Tibial artery (tissue), 4 donors: ENCODE measurements at regions not wholly inside any gene's neighbourhood (a gene's known extent, or its start where the extent isn't known, plus 50 kb on each side); places are given as distances from the start of the nearest gene placed in this dataset.

Experiments
- DNase-seq, 2 donors: peaks; one replicate each; pipeline ENCODE4 v3.0.0-alpha.2; 2019
- H3K27ac ChIP-seq, 2 donors: fragments of 200-600 bp; sonication (generic) in 1 of 2; 1 replicate in 1 of 2; 2 replicates in 1 of 2; pipeline ENCODE4 v1.5.1; 2018 to 2019; ENCODE audit warnings: mild to moderate bottlenecking in 1 of 2
- H3K27me3 ChIP-seq, 2 donors: fragments of 200-600 bp; sonication (generic) in 1 of 2; one replicate each; pipeline versions ENCODE4 v1.5.1 to v1.6.0; 2016 to 2019
- H3K36me3 ChIP-seq, 3 donors: fragments of 200-600 bp; sonication (generic) in 2 of 3; one replicate each; pipeline ENCODE4 v1.5.1; 2016 to 2019; ENCODE audit warnings: mild to moderate bottlenecking in 2 of 3
- H3K4me1 ChIP-seq, 4 donors: fragments of 200-600 bp; sonication (generic) in 2 of 4; 1 replicate in 3 of 4; 2 replicates in 1 of 4; pipeline ENCODE4 v1.5.1; 2016 to 2019
- H3K4me3 ChIP-seq, 2 donors: fragments of 200-600 bp; sonication (generic) in 1 of 2; 1 replicate in 1 of 2; 2 replicates in 1 of 2; pipeline ENCODE4 v1.5.1; 2018 to 2019; ENCODE audit warnings: mild to moderate bottlenecking in 2 of 2
- H3K9me3 ChIP-seq, 3 donors: fragments of 200-600 bp; sonication (generic) in 1 of 3; one replicate each; pipeline ENCODE4 v1.5.1; 2016 to 2019
- CTCF ChIP-seq, 2 experiments: fragments of 200-600 bp in 1 of 2; fragments of 450-650 bp in 1 of 2; IDR thresholded peaks; one replicate each; pipeline ENCODE4 v1.5.1; 2017 to 2019; ENCODE audit warnings: antibody characterized with exemption in 2 of 2, mild to moderate bottlenecking in 1 of 2, moderate library complexity in 1 of 2
- intact Hi-C: fragments of 100-400 bp; cut with DNase I; formaldehyde crosslinking; loops from one replicate; pipeline ENCODE4 v1.15.0; 2023; ENCODE audit warnings: low total_unique reads

- no peak overlapping the region for H3K4me3 ChIP-seq
- no peaks in the 10 kb centered on the region for H3K4me1 ChIP-seq
- intact Hi-C loops = no loop called here
- H3K27me3 ChIP-seq = no peaks in the 10 kb centered on the region
- no peak overlapping the region for H3K27ac ChIP-seq
- no peak for TF ChIP-seq CTCF (IDR thresholded peaks at IDR 0.05)
- DNase-seq = no peak
- H3K9me3 ChIP-seq = no peaks in the 10 kb centered on the region
- no peaks in the 10 kb centered on the region for H3K36me3 ChIP-seq
These were observed 98.9 kb downstream of the SPRY1 start for GRCh38 chr4:123495530-123495929.

GRCh38 chr4:123496421-123496820 is 99.8 kb downstream of the SPRY1 start:
- no peaks in the 10 kb centered on the region for H3K36me3 ChIP-seq

GRCh38 chr4:123497340-123497739 is 100.7 kb downstream of the SPRY1 start:
- intact Hi-C loops = no loop called here
- H3K4me3 ChIP-seq = no peak overlapping the region
- no peaks in the 10 kb centered on the region for H3K36me3 ChIP-seq
- H3K27ac ChIP-seq = no peak overlapping the region
- no peaks in the 10 kb centered on the region for H3K27me3 ChIP-seq
- no peak for DNase-seq
- H3K9me3 ChIP-seq = no peaks in the 10 kb centered on the region
- no peak for TF ChIP-seq CTCF (IDR thresholded peaks at IDR 0.05)
- H3K4me1 ChIP-seq = no peaks in the 10 kb centered on the region

More at GRCh38 chr4:123496421-123496820, 99.8 kb downstream of the SPRY1 start:
- Histone ChIP-seq H3K27ac (no peak overlapping the region), H3K9me3 (no peaks in the 10 kb centered on the region), H3K4me3 (no peak overlapping the region), H3K4me1 (no peaks in the 10 kb centered on the region), H3K27me3 (no peaks in the 10 kb centered on the region)
- intact Hi-C loops = no loop called here
- DNase-seq = no peak
- TF ChIP-seq CTCF (IDR thresholded peaks at IDR 0.05) = no peak

GRCh38 chr4:123501733-123502132 is 105.1 kb downstream of the SPRY1 start:
- intact Hi-C loops = no loop called here
- Histone ChIP-seq H3K9me3 (no peaks in the 10 kb centered on the region), H3K27me3 (no peaks in the 10 kb centered on the region), H3K4me3 (no peak overlapping the region), H3K36me3 (no peaks in the 10 kb centered on the region), H3K4me1 (no peaks in the 10 kb centered on the region), H3K27ac (no peak overlapping the region)
- no peak for TF ChIP-seq CTCF (IDR thresholded peaks at IDR 0.05)
- no peak for DNase-seq

- Histone ChIP-seq H3K27me3 (no peaks in the 10 kb centered on the region), H3K27ac (no peak overlapping the region), H3K4me1 (no peaks in the 10 kb centered on the region), H3K36me3 (no peaks in the 10 kb centered on the region), H3K9me3 (no peaks in the 10 kb centered on the region), H3K4me3 (no peak overlapping the region)
- DNase-seq = peak in 1 of 2 donors; percentile 29
- intact Hi-C loops = no loop called here
- no peak for TF ChIP-seq CTCF (IDR thresholded peaks at IDR 0.05)
These were observed 107.2 kb downstream of the SPRY1 start for GRCh38 chr4:123503698-123504363.
